GM18873 (cell line): ENCODE measurements at regions not wholly inside any gene's neighbourhood (a gene's known extent, or its start where the extent isn't known, plus 50 kb on each side); places are given as distances from the start of the nearest gene placed in this dataset.

ENCODE experiments used
- ATAC-seq: cut with Tn5 transposase; IDR thresholded peaks from one replicate; pipeline ENCODE4 v1.9.1; 2021; ENCODE audit warnings: mild to moderate bottlenecking, moderate library complexity, moderate number of reproducible peaks; ENCODE audit not compliant: unreplicated experiment, low FRiP score

GRCh38 chr1:228963795-228964177, 228.5 kb downstream of the RHOU start:
- ATAC-seq, result no peak

DNA sequence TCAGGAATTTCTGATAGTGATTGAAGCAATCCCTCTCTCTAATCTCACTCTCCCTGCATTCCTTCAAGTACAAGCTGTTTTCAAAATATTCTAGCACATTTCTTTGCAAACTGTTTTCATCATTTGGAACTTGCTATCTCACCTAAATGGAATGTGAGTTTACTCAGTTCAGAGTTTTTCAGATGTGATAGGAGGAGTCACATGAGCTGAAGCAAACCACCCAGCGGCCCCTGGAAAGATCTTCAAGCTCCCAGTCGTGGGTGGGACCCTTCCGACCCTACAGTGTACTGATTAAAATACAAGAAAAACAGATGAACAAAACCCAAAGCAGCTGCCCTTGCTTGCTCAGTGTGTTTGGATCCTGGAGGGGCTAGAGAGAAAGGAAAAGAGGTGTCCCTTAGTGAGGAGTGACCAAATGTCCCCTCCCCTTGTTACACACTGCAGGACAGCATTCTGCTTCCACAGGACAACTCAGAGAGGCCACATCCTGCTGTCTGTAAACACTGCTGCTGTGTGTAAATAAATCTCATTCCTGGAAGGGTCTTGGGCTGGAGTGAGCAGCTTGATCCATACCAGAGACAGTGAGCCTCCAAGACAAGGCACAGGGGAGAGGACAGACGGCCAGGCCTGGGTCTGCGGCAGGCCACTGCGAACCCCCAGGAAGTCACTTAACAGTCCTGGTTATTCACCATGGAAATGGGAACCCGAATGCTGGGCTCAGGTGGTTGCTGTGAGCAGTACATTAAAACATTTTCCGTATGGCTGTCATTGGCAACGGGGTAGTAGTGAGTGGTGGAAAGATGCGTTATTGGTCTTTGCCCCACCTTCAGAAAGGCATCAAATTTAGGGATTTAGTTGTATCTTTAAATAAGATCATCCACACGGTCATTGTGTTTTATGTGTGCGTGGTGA, 229.2 kb downstream of the RHOU start:
- no peak for ATAC-seq

GRCh38 chr1:228968891-228969606, 233.8 kb downstream of the RHOU start:
- no peak for ATAC-seq

DNA sequence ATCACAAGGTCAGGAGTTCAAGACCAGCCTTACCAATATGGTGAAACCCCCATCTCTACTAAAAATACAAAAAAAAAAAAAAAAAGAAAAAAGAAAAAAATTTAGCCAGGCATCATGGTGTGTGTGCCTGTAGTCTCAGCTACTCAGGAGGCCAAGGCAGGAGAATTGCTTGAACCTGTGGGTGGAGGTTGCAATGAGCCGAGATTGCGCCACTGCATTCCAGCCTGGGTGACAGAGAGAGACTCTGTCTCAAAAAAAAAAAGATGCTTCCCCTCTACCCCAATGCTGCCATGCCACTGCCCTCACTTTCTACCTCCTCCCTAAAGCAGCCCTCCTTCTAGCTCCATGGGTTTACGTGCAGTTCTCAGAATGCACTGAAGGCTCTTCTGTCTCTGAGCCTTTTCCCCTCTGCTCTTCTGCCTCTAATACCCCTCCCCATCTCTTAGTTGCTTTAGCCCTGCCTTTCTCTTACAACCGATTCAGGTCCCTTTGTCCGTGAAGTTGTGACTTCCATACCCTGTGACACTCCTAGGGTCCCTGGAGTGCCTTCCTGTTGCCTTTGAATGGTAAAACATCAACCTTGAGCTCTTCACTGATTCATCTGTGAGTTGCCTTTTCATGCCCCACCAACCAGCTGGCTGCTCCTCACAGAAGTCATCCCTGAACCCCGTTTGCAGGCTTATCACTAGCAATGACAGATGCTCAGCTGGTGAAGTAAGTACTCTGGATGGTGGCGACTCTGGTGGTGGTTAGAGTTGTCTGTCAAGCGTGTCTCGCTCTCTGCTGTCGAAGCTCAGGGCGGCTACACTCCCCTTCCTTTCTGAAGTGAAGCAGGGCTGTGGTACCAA, 234.9 kb downstream of the RHOU start:
- no peak for ATAC-seq

DNA sequence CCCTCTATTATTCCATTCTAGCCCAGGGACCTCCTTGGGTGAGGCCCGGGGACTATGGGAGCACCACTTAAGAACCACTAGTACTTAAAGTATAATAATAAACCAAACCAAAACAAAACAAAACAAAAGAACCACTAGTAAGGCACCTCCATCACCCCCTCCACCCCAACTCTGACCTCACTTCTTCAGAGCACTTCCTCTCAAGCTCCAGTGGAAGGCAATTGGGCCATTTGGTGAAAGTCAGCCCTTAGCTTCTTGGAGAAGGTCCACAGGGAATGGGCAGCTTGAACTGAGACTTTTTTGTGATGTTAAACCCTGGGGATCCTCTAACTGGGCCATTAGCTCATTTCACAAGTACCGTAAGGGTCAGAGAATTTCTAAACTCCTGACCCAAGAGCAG, 237.3 kb downstream of the RHOU start:
- ATAC-seq, result no peak

GRCh38 chr1:228974273-228974672, 239.0 kb downstream of the RHOU start:
- ATAC-seq, result no peak

DNA sequence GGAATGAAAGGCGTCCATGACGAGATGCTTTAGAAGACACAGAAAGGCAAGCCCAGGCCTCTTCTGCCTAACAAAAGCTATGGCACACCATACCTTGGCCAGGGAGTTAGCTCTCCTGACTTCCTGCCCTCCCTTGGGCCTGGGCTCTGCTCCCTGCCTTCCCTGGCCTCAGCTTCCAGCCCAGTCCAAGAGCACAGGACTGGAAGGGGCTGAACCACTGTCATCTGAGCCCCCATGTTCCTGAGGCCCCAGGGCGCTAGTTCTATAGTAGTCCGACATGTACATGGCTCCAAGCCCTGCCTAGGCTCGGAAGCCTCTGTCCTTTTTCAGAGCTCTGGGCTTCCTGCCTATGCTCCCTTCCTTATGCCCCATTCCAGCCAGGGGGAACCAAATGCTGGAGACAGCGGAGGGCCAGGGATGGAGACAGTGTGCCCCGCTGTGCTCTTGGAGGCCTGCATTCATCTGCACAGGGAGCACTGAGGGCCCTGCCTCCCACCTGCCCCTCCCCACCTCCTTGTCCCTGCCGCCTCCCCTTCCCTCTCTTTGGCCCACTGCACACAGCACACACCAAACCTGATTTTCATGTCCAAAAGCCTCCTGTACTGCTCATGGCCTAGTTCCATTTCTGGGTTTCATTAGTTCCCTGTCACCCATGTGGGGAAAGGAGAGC, 240.1 kb downstream of the RHOU start:
- ATAC-seq, result no peak

- no peak for ATAC-seq
Observed at GRCh38 chr1:228976316-228976715, 241.0 kb downstream of the RHOU start.

DNA sequence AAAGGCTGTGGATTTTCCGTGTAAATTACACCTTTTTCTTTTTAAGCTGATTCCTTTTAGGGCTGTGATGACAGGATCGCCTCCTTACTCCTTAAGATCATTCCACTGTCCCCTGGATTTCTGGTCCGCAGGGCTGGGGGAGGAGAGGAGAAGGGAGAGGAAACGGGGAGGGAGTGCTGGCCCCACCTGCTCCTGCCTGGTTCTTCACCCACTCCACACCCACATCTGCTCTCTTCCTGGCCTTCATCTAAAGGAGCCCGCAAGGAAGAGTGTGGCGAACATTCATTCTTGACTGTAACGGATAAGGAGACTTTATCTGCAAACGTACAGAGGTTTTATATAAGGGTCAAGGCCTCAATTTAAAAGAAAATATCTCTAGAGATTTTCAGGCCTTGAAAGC, 242.0 kb downstream of the RHOU start:
- ATAC-seq, result no peak

GRCh38 chr1:228977741-228978140, 242.5 kb downstream of the RHOU start:
- no peak for ATAC-seq

GRCh38 chr1:228978484-228979324, 243.4 kb downstream of the RHOU start:
- ATAC-seq, result no peak

- ATAC-seq, result no peak
Observed at GRCh38 chr1:228979325-228979699, 244.0 kb downstream of the RHOU start.

DNA sequence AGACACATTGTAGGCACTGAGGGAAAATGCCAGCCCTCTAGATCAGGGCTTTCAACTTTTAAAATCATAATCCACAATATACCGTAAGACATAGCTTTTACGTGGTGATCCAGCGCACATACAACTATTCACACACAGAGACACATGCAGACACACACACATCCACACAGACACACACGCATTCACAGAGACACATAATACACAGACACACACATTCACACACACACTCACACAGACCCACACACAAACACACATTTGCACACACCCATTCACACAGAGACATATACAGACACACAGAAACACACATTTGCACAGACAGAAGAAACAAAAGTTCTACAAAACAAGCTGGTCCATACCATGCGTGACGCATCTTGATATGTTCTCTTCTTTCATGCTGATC, 244.5 kb downstream of the RHOU start:
- ATAC-seq, result no peak

DNA sequence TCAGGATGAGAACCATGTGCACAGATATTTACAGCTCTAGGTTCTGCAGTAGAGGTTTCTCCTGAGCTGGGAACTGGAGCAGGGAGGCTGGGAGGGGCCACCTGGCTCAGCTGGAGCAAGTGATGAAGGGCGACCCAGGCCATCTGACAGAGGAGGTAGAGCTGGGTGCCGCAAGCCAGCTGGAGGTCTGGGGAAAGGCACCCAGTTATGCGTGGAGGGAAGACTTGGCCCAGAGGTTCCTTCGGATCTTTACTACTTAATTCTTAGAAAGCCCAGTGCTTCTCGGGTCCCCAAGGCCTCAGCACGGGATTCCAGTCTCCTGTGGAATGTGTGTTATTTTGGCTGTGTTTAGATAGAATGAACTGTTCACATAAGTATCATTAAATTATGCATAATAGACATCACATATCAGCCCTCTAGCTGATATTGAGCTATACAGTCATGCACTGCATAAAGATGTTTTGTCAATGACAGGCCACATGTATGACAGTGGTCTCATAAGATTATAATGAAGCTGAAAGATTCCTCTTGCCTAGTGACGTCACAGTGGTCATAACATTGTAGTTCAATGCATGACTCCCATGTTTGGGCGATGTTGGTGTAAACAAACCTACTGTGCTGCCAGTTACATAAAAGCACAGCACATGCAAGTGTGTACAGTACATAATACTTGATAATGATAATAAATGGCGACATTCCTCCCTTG, 245.1 kb downstream of the RHOU start:
- no peak for ATAC-seq

GRCh38 chr1:228982637-228983036, 247.4 kb downstream of the RHOU start:
- no peak for ATAC-seq

- no peak for ATAC-seq
Observed at GRCh38 chr1:228983231-228983660, 248.0 kb downstream of the RHOU start.

GRCh38 chr1:228983661-228984060, 248.4 kb downstream of the RHOU start:
- ATAC-seq, result no peak

GRCh38 chr1:228984107-228984506, 248.8 kb downstream of the RHOU start:
- ATAC-seq, result no peak
